T1000 (cell line): ENCODE measurements at regions not wholly inside any gene's neighbourhood (a gene's known extent, or its start where the extent isn't known, plus 50 kb on each side); places are given as distances from the start of the nearest gene placed in this dataset.

Experiments used
- DNase-seq: peaks from one replicate; lab custom pipeline; 2025; ENCODE audit warnings: mixed read lengths; lab: John Stamatoyannopoulos, UW

GRCh38 chr20:60510356-60510755 is 552.1 kb downstream of the CDH26 start:
- no peak for DNase-seq

- DNase-seq = no peak
These were observed 554.2 kb downstream of the CDH26 start for GRCh38 chr20:60512443-60512842.

- DNase-seq = no peak
These were observed 554.9 kb downstream of the CDH26 start for GRCh38 chr20:60513141-60513540.

GRCh38 chr20:60516442-60516841 is 558.2 kb downstream of the CDH26 start:
- DNase-seq = no peak

GRCh38 chr20:60518022-60518421 is 559.8 kb downstream of the CDH26 start:
- no peak for DNase-seq

GRCh38 chr20:60525397-60525796 is 567.2 kb downstream of the CDH26 start:
- DNase-seq = no peak

GRCh38 chr20:60527656-60528055 is 569.4 kb downstream of the CDH26 start:
- DNase-seq = no peak

GRCh38 chr20:60528141-60528540 is 569.9 kb downstream of the CDH26 start:
- DNase-seq = no peak

GRCh38 chr20:60529149-60529548 is 570.9 kb downstream of the CDH26 start:
- DNase-seq = no peak

GRCh38 chr20:60535211-60535610 is 577.0 kb downstream of the CDH26 start:
- DNase-seq = no peak

GRCh38 chr20:60540591-60540990 is 582.4 kb downstream of the CDH26 start:
- DNase-seq = no peak

GRCh38 chr20:60541991-60542390 is 583.8 kb downstream of the CDH26 start:
- no peak for DNase-seq

GRCh38 chr20:60543598-60543997 is 585.4 kb downstream of the CDH26 start:
- DNase-seq = no peak

- no peak for DNase-seq
These were observed 594.9 kb downstream of the CDH26 start for GRCh38 chr20:60553095-60553494.

- DNase-seq = no peak
These were observed 600.3 kb downstream of the CDH26 start for GRCh38 chr20:60558486-60558885.

- DNase-seq = no peak
These were observed 601.2 kb downstream of the CDH26 start for GRCh38 chr20:60559462-60559861.

GRCh38 chr20:60561052-60561451 is 602.8 kb downstream of the CDH26 start:
- DNase-seq = no peak

- no peak for DNase-seq
These were observed 606.9 kb downstream of the CDH26 start for GRCh38 chr20:60565083-60565482.

- DNase-seq = no peak
These were observed 607.3 kb downstream of the CDH26 start for GRCh38 chr20:60565551-60565950.

GRCh38 chr20:60569116-60569515 is 610.9 kb downstream of the CDH26 start:
- no peak for DNase-seq

GRCh38 chr20:60570481-60571277 is 612.5 kb downstream of the CDH26 start:
- no peak for DNase-seq

- DNase-seq = no peak
These were observed 614.9 kb downstream of the CDH26 start for GRCh38 chr20:60573003-60573680.

GRCh38 chr20:60576236-60576635 is 618.0 kb downstream of the CDH26 start:
- DNase-seq = no peak
